GM19035 (cell line): ENCODE measurements at regions not wholly inside any gene's neighbourhood (a gene's known extent, or its start where the extent isn't known, plus 50 kb on each side); places are given as distances from the start of the nearest gene placed in this dataset.
"Not testable (repeated sequence)": the region's sequence is repeated elsewhere in the genome, so short reads cannot be mapped to it uniquely, and the experiment has no call there.

Experiments
- ATAC-seq: cut with Tn5 transposase; IDR thresholded peaks from one replicate; pipeline ENCODE4 v1.9.1; 2021; ENCODE audit not compliant: unreplicated experiment

DNA sequence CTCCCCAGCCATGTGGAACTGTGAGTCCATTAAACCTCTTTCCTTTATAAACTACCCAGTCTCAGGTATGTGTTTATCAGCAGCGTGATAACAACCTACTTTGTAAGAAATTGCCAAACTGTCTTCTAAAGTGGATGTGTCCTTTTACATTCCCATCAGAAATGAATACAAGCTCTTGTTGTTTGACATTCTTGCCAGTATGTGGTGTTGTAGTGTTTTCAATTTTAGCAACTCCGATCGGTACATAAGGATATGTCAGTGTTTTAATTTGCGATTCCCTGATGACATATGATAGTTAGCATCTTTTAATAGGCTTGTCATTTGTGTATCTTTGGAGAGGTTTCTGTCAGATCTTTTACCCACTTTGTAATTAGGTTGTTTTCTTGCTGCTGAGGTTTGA is 1156.3 kb upstream of the CRIM1 start:
- no peak for ATAC-seq

DNA sequence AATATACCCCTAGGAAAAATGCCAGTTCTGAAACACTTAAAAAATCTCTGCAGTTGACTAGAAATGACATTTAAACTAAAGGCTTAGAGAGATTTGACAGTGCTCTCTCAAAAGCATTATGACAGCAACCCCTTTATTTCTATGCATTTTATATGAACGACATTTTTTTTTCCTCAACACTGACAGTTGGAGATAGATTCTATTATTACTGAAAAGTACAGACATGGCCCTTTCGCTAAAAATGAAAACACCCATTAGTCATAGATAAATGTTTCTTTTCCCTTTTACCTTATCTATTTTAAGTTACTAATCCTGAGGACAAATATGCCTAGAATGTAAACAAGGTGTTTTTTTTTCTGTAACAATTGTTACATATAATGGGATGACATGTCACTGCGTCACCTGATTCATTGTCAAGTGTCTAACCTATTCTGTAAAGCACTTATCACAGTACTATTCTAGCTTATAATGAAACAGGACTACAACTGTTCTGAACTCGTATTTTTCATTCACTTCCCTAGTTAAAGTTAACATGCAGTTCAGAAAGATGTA is 1169.6 kb upstream of the CRIM1 start:
- ATAC-seq, result no peak

DNA sequence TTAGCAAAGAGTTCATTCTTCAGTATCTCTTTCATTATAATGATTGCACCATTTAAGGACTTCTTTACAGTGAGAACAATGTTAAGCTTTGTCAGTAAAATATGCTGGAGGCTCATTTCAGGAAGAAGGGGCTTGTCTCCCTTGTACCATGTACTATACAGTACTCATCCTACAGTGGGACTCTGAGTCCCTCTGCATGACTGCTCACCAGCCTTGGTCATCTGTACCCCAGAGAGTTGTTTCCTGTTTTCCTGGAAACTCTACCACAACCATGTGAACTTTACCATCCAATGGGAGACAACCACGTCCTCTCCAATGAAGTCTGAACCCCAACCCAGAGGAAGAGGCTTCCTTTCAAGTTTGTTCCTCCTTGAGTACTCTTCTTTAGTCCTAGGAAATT is 1171.1 kb upstream of the CRIM1 start:
- no peak for ATAC-seq

DNA sequence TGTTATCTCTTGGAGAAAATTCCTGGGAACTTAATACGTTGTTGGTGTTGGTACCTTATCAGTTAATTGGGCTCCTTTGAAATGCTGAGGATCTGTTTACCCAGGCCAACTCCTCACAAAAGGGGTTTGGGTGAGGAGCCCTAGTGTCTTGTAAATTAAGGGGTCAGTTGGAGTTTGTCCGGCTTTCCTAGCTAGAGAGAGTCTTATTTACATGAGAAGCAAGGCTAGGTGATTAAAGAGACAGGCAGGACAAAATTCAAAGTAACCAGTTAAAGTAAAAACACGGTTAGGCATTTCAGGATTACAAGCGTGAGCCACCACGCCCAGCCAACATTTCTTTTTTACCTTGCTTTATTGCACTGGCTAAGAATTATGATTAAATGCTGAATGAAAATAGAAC is 1178.9 kb upstream of the CRIM1 start:
- ATAC-seq, result not testable (repeated sequence)

DNA sequence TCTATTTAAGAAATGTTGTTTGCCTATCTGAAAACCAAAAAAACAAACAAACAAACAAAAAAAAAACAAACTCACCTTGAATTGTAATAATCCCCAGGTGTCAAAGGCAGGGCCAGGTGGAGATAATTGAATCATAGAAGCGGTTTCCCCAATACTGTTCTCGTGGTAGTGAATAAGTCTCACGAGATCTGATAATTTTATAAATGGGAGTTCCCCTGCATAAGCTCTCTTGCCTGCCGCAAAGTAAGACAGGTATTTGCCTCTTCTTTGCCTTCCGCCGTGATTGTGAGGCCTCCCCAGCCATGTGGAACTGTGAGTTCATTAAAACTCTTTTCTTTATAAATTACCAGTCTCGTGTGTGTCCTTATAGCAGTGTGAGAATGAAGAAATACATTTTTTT is 1180.7 kb upstream of the CRIM1 start:
- no peak for ATAC-seq

DNA sequence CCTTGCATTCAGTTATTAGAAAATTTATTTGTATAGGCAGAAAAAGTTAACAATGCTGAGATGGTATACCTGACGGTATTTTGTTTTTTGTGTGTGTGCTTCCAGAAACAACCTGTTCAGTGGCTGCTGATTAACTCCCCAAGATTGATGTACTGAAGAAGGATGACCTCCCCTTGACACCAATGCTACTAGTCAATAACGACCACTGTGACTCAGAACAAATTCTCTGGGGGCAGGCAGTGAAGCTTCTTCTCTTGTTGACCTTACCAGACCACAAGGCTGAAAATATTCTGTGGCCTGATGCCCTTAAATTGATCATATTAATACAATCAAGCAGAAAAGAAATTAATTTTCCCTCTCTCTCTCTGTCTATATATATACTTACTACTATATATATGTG is 1182.9 kb upstream of the CRIM1 start:
- no peak for ATAC-seq

DNA sequence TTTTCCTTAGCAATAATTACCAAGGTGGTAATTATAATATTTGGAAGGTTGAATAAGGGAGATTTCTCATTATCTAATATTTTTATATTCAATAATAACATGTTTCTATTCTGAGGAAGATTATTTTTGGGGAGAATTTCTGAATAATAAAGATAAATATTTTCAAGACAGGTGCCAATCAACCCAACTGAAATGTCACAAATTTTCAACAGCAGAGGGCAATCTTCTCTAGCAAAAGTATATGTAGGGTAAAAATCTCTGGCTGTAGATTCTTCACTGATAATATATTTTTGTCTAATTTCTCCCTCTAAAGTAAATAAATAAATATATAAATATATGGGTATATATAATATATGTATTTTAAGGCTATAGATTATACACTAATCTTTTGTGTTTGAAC is 1187.2 kb upstream of the CRIM1 start:
- ATAC-seq, result no peak

DNA sequence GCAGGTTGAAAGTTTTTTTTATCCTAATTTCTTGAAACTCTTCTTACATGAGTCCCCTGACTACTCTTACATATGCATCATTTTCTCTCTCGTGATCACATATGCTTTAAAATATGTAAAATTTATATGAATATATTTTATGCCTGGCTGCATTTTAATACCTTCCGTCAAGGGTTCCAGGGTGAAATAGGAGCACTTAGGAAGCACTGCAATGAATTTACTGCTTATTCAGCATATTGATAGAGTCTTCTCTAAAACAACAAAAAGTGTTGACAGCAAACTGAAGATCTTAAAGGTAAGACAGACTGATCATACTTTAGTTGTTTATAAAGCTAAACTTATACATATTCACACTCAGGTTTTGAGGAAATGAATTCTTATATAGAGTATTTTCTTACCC is 1191.6 kb upstream of the CRIM1 start:
- no peak for ATAC-seq

DNA sequence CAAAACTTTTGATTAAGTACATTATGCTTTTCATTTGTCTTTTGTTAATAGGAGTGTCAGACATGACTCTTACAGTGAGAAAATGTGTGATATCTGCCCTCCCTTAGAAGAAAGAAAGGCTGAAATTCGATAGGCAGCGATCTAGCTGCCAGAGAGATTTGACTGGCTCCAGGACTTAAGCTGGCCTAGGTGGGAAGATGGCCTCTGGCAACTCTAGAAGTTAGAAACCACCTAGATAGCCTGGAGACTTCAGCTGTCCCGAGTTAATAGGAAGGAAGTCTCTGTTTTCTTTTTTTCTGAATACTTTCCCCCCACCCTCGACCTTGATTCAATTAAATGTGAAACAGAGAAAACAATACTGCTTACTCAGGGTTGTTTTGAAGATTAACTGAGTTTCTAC is 1194.7 kb upstream of the CRIM1 start:
- ATAC-seq, result no peak

DNA sequence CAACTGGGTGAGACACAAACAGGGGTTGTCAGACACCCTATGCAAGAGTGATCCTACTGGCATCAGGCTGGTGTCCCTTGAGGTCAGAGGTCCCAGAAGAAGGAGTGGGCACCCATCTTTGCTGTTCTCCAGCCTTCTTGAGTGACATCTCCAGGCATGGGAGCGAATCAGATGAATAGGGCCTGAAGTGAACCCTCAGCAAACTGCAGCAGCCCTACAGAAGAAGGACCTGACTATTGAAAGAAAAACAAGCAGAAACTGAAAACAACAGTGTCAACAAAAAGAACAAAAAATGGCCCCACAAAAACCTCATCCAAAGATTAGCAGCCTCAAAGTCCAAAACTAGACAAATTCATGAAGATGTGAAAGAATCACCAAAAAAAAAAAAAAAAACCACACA is 1229.7 kb upstream of the CRIM1 start:
- ATAC-seq, result no peak

DNA sequence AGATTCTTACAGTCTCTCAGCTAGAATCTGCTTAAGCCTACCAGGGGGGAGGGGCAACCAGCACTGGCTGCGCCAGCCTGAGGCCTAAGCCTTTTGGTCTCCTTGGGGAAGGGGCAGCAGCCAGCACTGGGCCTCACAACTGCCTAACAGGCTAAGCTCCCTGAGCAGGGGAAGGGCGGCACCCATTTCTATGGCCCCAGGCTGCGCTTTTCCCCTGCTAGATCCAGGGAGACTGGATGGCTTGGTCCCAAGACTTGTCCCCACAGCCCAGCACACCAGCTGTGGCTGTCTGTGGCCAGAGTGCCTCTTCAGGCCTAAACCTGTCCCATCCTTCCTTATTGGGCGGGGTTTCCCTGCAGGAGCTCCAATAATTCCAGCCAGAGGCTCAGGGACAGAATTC is 1230.3 kb upstream of the CRIM1 start:
- no peak for ATAC-seq

DNA sequence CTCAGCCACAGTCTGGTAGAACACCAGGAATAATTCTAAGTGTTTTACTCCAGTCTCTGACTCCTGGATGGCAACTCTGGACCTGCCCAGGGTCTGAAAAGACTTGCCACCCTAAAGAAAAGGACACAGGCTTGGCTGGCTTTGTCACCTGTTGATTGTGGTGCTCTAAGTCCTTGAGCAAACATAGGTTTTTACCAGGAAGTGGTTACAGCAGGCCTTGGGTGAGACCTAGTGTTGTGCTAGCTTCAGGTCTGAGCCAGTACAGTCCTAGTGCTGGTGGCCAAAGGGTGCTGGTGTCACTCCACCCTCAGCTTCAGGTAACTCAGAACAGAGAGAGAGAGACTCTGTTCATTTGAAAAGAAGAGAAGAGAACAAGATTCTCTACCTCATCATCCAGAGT is 1239.4 kb upstream of the CRIM1 start:
- no peak for ATAC-seq

DNA sequence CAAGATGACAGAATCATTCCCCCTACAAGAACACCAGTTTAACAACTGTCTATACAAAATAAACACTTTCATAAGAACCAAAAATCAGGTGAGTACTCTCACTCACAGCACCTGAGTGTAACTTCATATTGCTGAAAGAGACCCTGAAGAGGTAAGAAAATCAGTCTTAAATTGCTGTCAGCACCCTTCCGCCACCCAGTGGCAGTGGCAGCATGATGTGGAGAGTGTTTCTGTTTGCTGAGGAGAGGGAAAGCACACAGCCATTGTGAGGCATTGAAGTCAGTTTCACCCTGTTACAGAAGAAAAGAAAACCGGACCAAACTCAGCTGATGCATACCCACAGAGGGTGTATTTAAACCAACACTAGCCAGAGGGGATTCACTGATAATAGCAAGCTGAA is 1240.8 kb upstream of the CRIM1 start:
- no peak for ATAC-seq

DNA sequence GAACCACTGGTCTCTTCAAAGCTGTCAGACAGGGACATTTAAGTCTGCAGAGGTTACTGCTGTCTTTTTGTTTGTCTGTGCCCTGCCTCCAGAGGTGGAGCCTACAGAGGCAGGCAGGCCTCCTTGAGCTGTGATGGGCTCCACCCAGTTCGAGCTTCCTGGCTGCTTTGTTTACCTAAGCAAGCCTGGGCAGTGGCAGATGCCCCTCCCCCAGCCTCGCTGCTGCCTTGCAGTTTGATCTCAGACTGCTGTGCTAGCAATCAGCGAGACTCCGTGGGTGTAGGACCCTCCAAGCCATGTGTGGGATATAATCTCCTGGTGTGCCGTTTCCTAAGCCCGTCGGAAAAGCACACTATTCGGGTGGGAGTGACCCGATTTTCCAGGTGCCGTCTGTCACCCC is 1243.2 kb upstream of the CRIM1 start:
- not testable (repeated sequence) for ATAC-seq

DNA sequence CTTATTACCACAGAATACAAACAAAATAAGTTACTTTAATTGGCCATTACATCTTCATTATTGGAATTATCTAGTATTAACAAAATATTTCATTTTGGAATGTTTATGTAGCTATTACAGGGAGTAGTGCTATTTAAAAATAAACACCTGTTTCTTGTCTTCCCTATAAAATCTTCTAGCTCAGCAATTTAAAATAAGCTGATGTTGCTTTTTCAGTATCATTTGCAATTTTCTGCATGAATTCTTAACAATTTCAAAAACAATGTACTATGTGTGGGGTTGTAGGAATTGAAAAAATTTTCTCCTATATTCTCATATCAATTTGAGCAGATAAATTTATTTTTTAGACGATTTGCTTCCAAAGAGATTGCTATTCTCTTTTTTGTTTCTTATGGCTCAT is 1251.3 kb upstream of the CRIM1 start:
- ATAC-seq, result no peak

DNA sequence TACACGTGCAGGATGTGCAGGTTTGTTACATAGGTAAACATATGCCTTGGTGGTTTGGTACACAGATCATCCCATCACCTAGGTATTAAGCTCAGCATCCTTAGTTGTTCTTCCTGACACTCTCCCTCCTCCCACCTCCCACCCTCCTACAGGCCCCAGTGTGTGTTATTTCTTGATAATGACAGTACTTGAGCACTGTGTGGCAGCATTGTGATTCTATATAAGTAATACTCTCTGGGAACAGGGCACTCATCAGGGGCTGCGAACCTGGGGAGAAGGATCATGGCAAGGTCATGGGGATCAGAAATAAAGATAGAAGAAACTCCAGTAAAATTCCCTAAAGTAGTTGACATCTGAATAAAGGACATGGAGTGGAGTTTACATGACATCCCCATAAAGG is 1256.2 kb upstream of the CRIM1 start:
- ATAC-seq, result no peak

DNA sequence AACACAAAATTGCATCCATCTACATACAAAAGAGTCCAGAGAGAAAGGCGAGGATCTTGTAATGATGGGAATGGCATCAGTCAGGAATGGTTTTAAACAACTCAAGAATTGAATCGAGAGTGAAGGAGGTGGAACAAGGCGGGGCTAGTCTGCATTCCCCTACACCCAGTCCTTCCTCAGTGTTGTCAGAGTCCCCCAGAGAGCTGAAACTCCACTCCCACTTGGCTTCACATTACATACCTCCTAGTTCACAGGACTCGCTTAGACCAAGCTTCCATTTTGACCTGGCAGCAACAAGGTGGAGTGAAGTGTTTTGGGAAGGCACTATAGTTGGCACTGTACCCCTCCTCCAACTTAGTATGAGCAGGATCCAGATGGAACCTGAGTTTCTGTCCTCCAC is 1273.5 kb upstream of the CRIM1 start:
- ATAC-seq, result no peak

DNA sequence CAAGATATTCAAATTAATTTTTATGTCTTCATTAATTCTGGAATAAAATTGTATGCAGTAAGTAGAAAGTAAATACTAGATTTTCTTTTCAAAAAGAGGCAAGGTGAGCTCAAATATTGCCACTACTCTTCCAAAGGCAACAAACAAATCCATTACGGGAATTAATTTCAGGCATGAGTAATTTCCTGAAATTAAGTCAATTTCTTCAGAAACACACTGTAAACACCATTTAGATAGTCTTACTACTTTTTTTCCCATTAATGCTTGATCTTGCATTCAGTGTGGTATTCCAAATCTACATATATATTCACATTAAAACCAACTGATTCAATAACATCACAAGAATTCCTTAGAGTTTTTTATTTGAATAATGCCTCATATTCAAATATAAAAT is 1274.0 kb upstream of the CRIM1 start:
- no peak for ATAC-seq

DNA sequence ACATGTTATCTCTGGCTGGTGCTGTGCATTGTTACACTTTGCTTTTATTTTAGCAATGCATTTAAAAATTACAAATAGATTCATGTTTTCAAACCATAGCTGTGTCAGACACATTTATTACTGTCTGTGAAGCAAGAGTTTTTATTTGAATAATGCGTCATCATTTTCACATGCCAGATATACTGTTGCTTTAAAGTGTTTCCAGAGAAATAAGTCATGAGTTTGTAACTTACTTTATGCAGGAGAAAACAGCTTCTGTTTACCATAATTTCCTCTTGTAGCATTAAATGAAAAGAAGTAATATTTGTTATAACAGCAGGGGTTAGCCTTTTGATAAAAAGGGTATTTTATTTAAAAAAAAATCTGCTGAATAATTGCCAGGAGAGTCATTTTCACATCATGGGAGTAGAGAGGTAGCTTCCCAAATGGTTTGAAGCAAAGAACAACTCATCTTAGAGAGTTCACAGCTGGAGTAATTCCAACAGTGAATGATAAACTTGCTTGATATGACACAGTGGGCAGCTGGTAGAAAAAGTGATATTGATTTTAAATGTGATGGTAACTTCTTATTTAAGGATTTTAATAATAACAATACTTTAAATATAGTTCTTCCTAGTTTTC is 1274.5 kb upstream of the CRIM1 start:
- no peak for ATAC-seq

DNA sequence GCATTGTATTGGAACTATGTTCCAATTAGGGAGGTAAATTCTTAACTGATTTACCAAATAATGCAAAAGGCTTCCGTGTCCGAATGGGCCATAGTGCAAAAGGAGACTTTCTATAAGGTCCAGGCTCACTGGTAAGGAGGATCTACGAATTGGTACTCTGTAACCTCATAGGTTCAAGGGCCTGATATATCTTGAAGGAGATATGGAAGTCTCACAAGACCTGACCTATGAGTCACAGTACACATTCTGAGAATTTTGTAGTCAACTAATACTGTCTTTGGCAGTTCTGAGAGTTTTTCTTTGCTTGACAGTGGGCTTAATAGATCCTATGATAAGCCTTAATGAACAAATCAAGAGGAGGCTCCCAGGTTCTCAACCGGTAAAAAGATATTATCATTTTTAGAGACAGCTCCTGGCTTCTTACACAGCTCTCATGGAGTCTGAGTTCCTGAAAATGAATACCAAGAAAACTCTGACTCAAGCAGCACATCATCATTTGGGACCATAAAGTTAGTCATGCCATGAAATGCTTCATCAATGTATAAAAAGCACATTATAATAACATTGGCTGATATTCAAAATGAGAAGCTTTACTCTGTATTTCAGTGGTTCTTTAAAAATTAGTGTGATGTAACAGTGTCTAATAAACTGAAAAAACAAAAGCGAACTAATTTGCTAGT is 1275.2 kb upstream of the CRIM1 start:
- no peak for ATAC-seq

DNA sequence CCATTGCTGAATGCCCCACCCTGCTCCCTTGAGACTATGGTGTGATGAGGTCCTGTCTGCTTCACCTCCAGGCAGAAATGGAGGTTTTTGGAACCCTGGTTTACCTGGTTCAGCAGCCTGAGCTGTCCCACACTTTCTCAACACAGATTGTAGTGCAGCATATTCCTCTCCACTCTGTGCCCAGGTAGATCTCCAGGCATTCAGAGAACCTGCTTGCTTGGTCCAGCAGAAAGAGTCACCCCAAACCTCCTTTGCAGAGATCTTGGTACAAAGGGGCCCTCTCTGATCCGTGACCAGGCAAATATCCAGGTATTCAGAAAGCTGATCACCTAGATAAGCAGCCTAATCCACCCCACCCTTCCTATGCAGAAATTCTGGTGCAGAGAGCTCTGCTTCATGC is 1288.2 kb upstream of the CRIM1 start:
- ATAC-seq, result no peak

DNA sequence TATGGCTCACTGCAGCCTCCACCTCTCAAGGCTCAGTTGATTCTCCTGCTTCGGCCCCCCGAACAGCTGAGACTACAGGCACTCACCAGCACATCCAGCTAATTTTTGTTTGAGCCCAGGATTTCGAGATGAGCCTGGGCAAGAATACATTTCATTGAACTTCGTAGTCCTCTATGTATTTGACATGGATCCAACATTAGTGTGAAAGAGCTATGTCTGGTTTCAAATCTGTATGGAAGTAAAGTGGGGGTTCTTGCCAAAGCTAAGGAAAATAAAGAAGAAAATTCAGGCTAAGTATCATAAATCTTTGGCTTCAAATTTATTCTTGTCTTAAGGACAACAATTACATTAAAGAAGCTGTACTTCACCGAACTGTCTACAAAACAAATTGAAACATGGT is 1291.7 kb upstream of the CRIM1 start:
- ATAC-seq, result no peak

DNA sequence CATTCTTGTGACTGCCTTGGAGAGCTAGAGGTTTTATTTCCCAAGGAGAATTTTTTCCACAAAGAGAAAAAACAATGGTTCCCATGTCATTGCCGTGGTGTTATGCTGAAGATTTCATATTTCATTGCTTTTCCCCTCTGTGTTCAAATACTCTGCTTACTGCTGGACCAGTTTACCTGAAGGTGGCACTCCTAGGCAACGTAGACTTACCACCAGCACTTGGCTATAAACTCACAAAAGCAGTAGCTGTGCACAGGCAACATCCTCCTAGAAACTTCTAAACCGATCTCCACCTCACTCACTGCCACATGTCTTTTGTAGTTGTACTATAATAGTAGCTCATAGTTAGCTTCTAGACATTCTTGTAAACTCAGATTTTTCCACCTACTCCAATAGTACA is 1319.7 kb upstream of the CRIM1 start:
- no peak for ATAC-seq
